OCI-LY1 (cell line): ENCODE measurements at regions not wholly inside any gene's neighbourhood (a gene's known extent, or its start where the extent isn't known, plus 50 kb on each side); places are given as distances from the start of the nearest gene placed in this dataset.

Source experiments
- H2AFZ ChIP-seq: fragments of 200-600 bp; sonication (generic), shearing (Covaris generic); 2 replicates; pipeline ENCODE4 v1.6.0; 2014; ENCODE audit warnings: antibody characterized with exemption, mild to moderate bottlenecking, low read length
- H3F3A ChIP-seq: fragments of 200-600 bp; sonication (generic), shearing (Covaris generic); 2 replicates; pipeline ENCODE4 v1.6.0; 2014; ENCODE audit warnings: mild to moderate bottlenecking, antibody characterized with exemption, low read length, moderate library complexity; ENCODE audit not compliant: insufficient read depth
- H3K27ac ChIP-seq: fragments of 200-600 bp; sonication (generic); 2 replicates; pipeline ENCODE4 v1.5.1; 2014; ENCODE audit warnings: low read length, mixed run types, mild to moderate bottlenecking, low read depth; ENCODE audit not compliant: poor library complexity, severe bottlenecking
- H3K27me3 ChIP-seq: fragments of 200-600 bp; sonication (generic); 2 replicates; pipeline ENCODE4 v1.6.0; 2014; ENCODE audit warnings: antibody characterized with exemption, mild to moderate bottlenecking, low read length, moderate library complexity; ENCODE audit not compliant: insufficient read depth
- H3K36me3 ChIP-seq: fragments of 200-600 bp; sonication (generic); 2 replicates; pipeline ENCODE4 v1.6.1; 2014; ENCODE audit warnings: mild to moderate bottlenecking, antibody characterized with exemption, low read length, moderate library complexity, mixed read lengths; ENCODE audit not compliant: insufficient read depth
- H3K4me1 ChIP-seq: fragments of 200-600 bp; sonication (generic); 2 replicates; pipeline ENCODE4 v1.5.1; 2014; ENCODE audit warnings: mild to moderate bottlenecking, low read length, moderate library complexity; ENCODE audit not compliant: insufficient read depth, severe bottlenecking
- H3K4me2 ChIP-seq: fragments of 200-600 bp; sonication (generic), shearing (Covaris generic); 2 replicates; pipeline ENCODE4 v1.6.1; 2014; ENCODE audit warnings: low read length
- H3K4me3 ChIP-seq: fragments of 200-600 bp; sonication (generic); 2 replicates; pipeline ENCODE4 v1.5.1; 2014; ENCODE audit warnings: low read length, low read depth, mild to moderate bottlenecking, mixed read lengths; ENCODE audit not compliant: poor library complexity, severe bottlenecking
- H3K79me2 ChIP-seq: fragments of 200-600 bp; shearing (Covaris generic); 2 replicates; pipeline ENCODE4 v1.6.1; 2016; ENCODE audit warnings: mixed run types, low read length, mixed read lengths; ENCODE audit not compliant: insufficient read depth
- H3K9ac ChIP-seq: fragments of 200-600 bp; sonication (generic), shearing (Covaris generic); 2 replicates; pipeline ENCODE4 v1.6.1; 2014; ENCODE audit warnings: mild to moderate bottlenecking, low read length, mixed read lengths
- H3K9me2 ChIP-seq: fragments of 200-600 bp; sonication (generic), shearing (Covaris generic); 2 replicates; pipeline ENCODE4 v1.6.1; 2014; ENCODE audit warnings: low read depth, mild to moderate bottlenecking, low read length, mixed read lengths
- H3K9me3 ChIP-seq: fragments of 200-600 bp; shearing (Covaris generic); 2 replicates; pipeline ENCODE4 v1.6.1; 2014; ENCODE audit warnings: low read length, mixed read lengths
- H4K20me1 ChIP-seq: fragments of 200-600 bp; sonication (generic), shearing (Covaris generic); 2 replicates; pipeline ENCODE4 v1.6.0; 2016; ENCODE audit warnings: mild to moderate bottlenecking, low read length; ENCODE audit not compliant: insufficient read depth
- EZH2 ChIP-seq: fragments of 200-600 bp; sonication (generic), shearing (Covaris generic); IDR thresholded peaks from 2 replicates; pipeline ENCODE4 v1.8.0; 2017; ENCODE audit warnings: borderline replicate concordance, mixed run types, mild to moderate bottlenecking, antibody characterized with exemption, low read length, moderate library complexity, mixed read lengths
- TF ChIP-seq, protein P1 (sequence below): fragments of 200-600 bp; sonication (generic), shearing (Covaris generic); IDR thresholded peaks from 2 replicates; pipeline ENCODE4 v1.5.1; 2017; ENCODE audit warnings: mild to moderate bottlenecking, antibody characterized with exemption, low read length, moderate library complexity, mixed read lengths

DNA sequence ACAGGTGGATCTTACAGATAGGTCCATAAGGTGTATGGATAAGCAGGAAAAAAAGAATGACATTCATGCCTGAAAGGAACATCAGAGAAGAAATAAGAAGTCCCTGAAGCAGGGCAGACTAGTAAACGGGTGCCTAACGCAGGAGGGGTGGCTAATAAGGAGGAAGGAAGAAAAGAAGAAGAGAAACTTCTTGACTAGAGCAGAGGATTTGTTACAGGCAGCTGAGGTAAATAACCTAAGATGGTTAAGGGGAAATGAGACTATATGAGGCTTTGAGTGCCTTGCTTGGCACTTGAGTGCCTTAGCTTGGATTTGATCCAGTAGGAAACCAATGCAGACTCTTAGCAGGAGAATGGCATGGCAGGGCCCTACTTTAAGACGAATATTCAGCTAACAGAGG lies 313.5 kb upstream of the PDE4D start:
- no peaks in the 10 kb centered on the region for H4K20me1 ChIP-seq
- H3K9ac ChIP-seq: no peak overlapping the region
- H3K9me2 ChIP-seq: no peaks in the 10 kb centered on the region
- H3K79me2 ChIP-seq: no peaks in the 10 kb centered on the region
- H3K9me3 ChIP-seq: no peaks in the 10 kb centered on the region
- H3K4me2 ChIP-seq: no peak overlapping the region
- H3F3A ChIP-seq: no peaks in the 10 kb centered on the region
- H3K27me3 ChIP-seq: no peaks in the 10 kb centered on the region
- H3K4me3 ChIP-seq: no peak overlapping the region
- no peak overlapping the region for H3K27ac ChIP-seq
- no peak overlapping the region for H2AFZ ChIP-seq
- TF ChIP-seq, protein P1, sequence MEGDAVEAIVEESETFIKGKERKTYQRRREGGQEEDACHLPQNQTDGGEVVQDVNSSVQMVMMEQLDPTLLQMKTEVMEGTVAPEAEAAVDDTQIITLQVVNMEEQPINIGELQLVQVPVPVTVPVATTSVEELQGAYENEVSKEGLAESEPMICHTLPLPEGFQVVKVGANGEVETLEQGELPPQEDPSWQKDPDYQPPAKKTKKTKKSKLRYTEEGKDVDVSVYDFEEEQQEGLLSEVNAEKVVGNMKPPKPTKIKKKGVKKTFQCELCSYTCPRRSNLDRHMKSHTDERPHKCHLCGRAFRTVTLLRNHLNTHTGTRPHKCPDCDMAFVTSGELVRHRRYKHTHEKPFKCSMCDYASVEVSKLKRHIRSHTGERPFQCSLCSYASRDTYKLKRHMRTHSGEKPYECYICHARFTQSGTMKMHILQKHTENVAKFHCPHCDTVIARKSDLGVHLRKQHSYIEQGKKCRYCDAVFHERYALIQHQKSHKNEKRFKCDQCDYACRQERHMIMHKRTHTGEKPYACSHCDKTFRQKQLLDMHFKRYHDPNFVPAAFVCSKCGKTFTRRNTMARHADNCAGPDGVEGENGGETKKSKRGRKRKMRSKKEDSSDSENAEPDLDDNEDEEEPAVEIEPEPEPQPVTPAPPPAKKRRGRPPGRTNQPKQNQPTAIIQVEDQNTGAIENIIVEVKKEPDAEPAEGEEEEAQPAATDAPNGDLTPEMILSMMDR: no peak
- TF ChIP-seq EZH2: no peak
- H3K36me3 ChIP-seq: no peaks in the 10 kb centered on the region
- H3K4me1 ChIP-seq: peaks cover 10% of the 10 kb centered on the region

DNA sequence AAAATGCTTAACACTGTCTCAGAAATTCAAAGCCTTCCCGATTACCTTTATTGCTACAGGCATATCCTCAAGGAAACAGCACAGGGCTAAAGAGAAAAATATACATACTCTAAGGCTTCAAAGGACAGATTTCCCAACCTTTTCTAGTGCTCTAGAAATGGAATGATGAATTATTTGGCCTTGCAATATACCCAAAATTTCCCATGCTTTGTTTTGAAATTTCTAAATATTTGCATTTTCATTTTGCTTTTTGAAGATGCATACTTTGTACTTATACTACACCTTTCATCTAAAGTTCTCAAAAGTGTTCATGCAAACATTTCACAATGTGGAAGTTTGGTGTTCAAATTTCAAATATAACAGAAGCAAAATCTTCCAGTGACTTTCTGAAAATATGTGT lies 312.7 kb upstream of the PDE4D start:
- peaks cover 10% of the 10 kb centered on the region for H3K4me1 ChIP-seq
- no peak overlapping the region for H3K27ac ChIP-seq
- H4K20me1 ChIP-seq: no peaks in the 10 kb centered on the region

DNA sequence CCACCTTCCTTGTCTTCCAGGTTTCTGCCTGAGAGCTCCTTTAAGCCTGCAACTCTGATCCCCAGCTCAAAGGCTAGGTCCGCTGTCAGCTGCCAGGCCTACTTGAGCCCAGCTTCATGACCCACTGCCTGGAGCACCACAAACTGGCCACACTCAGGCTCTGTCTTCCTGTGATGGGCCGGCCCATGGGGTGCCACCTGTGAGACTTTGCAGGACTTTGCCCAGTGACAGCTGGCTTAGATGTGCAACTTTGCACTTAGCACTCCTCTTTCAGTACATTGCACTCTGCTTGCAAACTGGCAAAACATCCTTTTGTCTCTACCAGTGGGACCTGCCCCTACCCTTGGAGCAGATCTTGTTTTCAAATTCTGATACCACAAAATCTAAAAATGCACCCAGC lies 311.5 kb upstream of the PDE4D start:
- Histone ChIP-seq H3K9me3 (no peaks in the 10 kb centered on the region), H3K9ac (no peak overlapping the region), H3K4me1 (peaks cover 7% of the 10 kb centered on the region), H3K27ac (no peak overlapping the region), H3K27me3 (no peaks in the 10 kb centered on the region), H2AFZ (no peak overlapping the region), H4K20me1 (no peaks in the 10 kb centered on the region), H3K36me3 (no peaks in the 10 kb centered on the region), H3K9me2 (no peaks in the 10 kb centered on the region), H3K4me2 (no peak overlapping the region), H3F3A (no peaks in the 10 kb centered on the region), H3K79me2 (no peaks in the 10 kb centered on the region), H3K4me3 (no peak overlapping the region)
- TF ChIP-seq EZH2: no peak
- TF ChIP-seq, protein P1: no peak

More for the DNA sequence above, 312.7 kb upstream of the PDE4D start:
- Histone ChIP-seq H3K9me2 (no peaks in the 10 kb centered on the region), H3K79me2 (no peaks in the 10 kb centered on the region), H3K4me2 (no peak overlapping the region), H3K36me3 (no peaks in the 10 kb centered on the region), H3K9me3 (no peaks in the 10 kb centered on the region), H3K27me3 (no peaks in the 10 kb centered on the region), H3K9ac (no peak overlapping the region), H3F3A (no peaks in the 10 kb centered on the region), H3K4me3 (no peak overlapping the region), H2AFZ (no peak overlapping the region)
- TF ChIP-seq, protein P1: no peak
- TF ChIP-seq EZH2: no peak
